ENCODE measurements at regions not wholly inside any gene's neighbourhood (a gene's known extent, or its start where the extent isn't known, plus 50 kb on each side); places are given as distances from the start of the nearest gene placed in this dataset.

GRCh38 chr20:46810448-46811223 lies 84.0 kb upstream of the EYA2 start:
- H2AFZ ChIP-seq (ENCODE audit: low read depth, low read length): peak overlapping the region; percentile 12
- peaks cover 11% of the 10 kb centered on the region for H3K4me1 Mint-ChIP-seq (ENCODE audit: low read depth, unreplicated experiment)
- no peaks in the 10 kb centered on the region for H3K9me3 Mint-ChIP-seq (ENCODE audit: unreplicated experiment)
- no peak overlapping the region for H3K27ac Mint-ChIP-seq (ENCODE audit: unreplicated experiment)
- DNase-seq (ENCODE audit: low read depth): no peak
- no peak overlapping the region for H3K4me2 ChIP-seq (ENCODE audit: low read length)
- TF ChIP-seq CTCF (IDR thresholded peaks at IDR 0.05; ENCODE audit: insufficient read depth, low read depth, low read length): no peak
- no peak for TF ChIP-seq EZH2 (IDR thresholded peaks at IDR 0.05; ENCODE audit: insufficient read depth, low read length)
- no peak overlapping the region for H3K4me3 Mint-ChIP-seq (ENCODE audit: unreplicated experiment)
- no peak overlapping the region for H3K27ac ChIP-seq (ENCODE audit: low read depth, low read length)
- H3K36me3 Mint-ChIP-seq (ENCODE audit: low read depth, unreplicated experiment): no peaks in the 10 kb centered on the region
- H3K9ac ChIP-seq (ENCODE audit: low read length): no peak overlapping the region
- peaks cover 11% of the 10 kb centered on the region for H3K27me3 ChIP-seq (ENCODE audit: insufficient read depth, low read length)
- H3K9me3 ChIP-seq (ENCODE audit: insufficient read depth, low read depth, low read length): no peaks in the 10 kb centered on the region
- no peaks in the 10 kb centered on the region for H3K36me3 ChIP-seq (ENCODE audit: insufficient read depth, low read length)
- H3K4me3 ChIP-seq (ENCODE audit: insufficient read depth, low read depth, low read length): no peak overlapping the region
- FAIRE-seq: no peak
- H3K79me2 ChIP-seq (ENCODE audit: insufficient read depth, low read length): no peaks in the 10 kb centered on the region
- peaks cover 12% of the 10 kb centered on the region for H3K4me1 ChIP-seq (ENCODE audit: insufficient read depth, low read length)
- H3K27me3 Mint-ChIP-seq (ENCODE audit: low read depth, unreplicated experiment): peaks cover 20% of the 10 kb centered on the region
- no peaks in the 10 kb centered on the region for H4K20me1 ChIP-seq (ENCODE audit: insufficient read depth, low read length)

GRCh38 chr20:46811224-46812084 lies 83.2 kb upstream of the EYA2 start:
- H4K20me1 ChIP-seq (ENCODE audit: insufficient read depth, low read length): no peaks in the 10 kb centered on the region
- FAIRE-seq: no peak

More at GRCh38 chr20:46811224-46812084, 83.2 kb upstream of the EYA2 start:
- Histone ChIP-seq H2AFZ (ENCODE audit: low read depth, low read length) (peak overlapping the region; percentile 55), H3K36me3 (ENCODE audit: insufficient read depth, low read length) (no peaks in the 10 kb centered on the region), H3K4me3 (ENCODE audit: insufficient read depth, low read depth, low read length) (peak overlapping the region; percentile 22), H3K4me1 (ENCODE audit: insufficient read depth, low read length) (peaks cover 13% of the 10 kb centered on the region), H3K79me2 (ENCODE audit: insufficient read depth, low read length) (no peaks in the 10 kb centered on the region), H3K27ac (ENCODE audit: low read depth, low read length) (no peak overlapping the region), H3K27me3 (ENCODE audit: insufficient read depth, low read length) (peaks cover 11% of the 10 kb centered on the region), H3K4me2 (ENCODE audit: low read length) (peak overlapping the region; percentile 76), H3K9me3 (ENCODE audit: insufficient read depth, low read depth, low read length) (no peaks in the 10 kb centered on the region), H3K9ac (ENCODE audit: low read length) (no peak overlapping the region)
- Mint-ChIP-seq H3K4me1 (ENCODE audit: low read depth, unreplicated experiment) (peaks cover 14% of the 10 kb centered on the region), H3K27ac (ENCODE audit: unreplicated experiment) (no peak overlapping the region), H3K9me3 (ENCODE audit: unreplicated experiment) (no peaks in the 10 kb centered on the region), H3K4me3 (ENCODE audit: unreplicated experiment) (no peak overlapping the region), H3K27me3 (ENCODE audit: low read depth, unreplicated experiment) (peaks cover 20% of the 10 kb centered on the region), H3K36me3 (ENCODE audit: low read depth, unreplicated experiment) (no peaks in the 10 kb centered on the region)
- DNase-seq (ENCODE audit: low read depth): no peak
- TF ChIP-seq EZH2 (IDR thresholded peaks at IDR 0.05; ENCODE audit: insufficient read depth, low read length) (peak; percentile 63), CTCF (IDR thresholded peaks at IDR 0.05; ENCODE audit: insufficient read depth, low read depth, low read length) (no peak)
